ENCODE measurements at regions not wholly inside any gene's neighbourhood (a gene's known extent, or its start where the extent isn't known, plus 50 kb on each side); places are given as distances from the start of the nearest gene placed in this dataset.

- H3K4me3 ChIP-seq (ENCODE audit: low read length) = no peak overlapping the region
- DNase-seq (ENCODE audit: low read depth) = peak; percentile 50
- TF ChIP-seq, protein P1, sequence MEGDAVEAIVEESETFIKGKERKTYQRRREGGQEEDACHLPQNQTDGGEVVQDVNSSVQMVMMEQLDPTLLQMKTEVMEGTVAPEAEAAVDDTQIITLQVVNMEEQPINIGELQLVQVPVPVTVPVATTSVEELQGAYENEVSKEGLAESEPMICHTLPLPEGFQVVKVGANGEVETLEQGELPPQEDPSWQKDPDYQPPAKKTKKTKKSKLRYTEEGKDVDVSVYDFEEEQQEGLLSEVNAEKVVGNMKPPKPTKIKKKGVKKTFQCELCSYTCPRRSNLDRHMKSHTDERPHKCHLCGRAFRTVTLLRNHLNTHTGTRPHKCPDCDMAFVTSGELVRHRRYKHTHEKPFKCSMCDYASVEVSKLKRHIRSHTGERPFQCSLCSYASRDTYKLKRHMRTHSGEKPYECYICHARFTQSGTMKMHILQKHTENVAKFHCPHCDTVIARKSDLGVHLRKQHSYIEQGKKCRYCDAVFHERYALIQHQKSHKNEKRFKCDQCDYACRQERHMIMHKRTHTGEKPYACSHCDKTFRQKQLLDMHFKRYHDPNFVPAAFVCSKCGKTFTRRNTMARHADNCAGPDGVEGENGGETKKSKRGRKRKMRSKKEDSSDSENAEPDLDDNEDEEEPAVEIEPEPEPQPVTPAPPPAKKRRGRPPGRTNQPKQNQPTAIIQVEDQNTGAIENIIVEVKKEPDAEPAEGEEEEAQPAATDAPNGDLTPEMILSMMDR (IDR thresholded peaks at IDR 0.05; ENCODE audit: insufficient read depth, low read depth, low read length, missing control alignments) = no peak
These were observed 163.3 kb upstream of the RALGAPA2 start for GRCh38 chr20:20875716-20876115.

DNA sequence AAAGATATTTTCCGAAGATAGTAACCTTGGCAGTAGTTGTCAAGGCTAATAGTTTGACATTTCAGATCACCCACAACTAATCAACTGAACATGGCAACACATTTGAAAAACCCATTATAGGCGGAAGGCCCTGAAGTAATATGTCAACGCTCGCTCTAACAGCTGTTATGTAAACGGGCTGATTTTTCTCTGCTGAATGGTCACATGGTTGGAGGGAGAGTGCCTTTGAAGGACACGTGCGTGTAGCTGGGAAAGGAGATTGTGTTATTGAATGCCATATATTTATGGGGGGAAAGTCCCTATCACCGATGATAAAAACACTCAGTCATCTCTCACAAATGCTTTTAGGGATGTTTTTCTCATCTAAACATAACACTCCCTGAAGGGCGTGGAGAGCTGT lies 160.0 kb upstream of the RALGAPA2 start:
- TF ChIP-seq, protein P1 (IDR thresholded peaks at IDR 0.05; ENCODE audit: insufficient read depth, low read depth, low read length, missing control alignments) = no peak
- H3K4me3 ChIP-seq (ENCODE audit: low read length) = no peak overlapping the region
- no peak for DNase-seq (ENCODE audit: low read depth)

DNA sequence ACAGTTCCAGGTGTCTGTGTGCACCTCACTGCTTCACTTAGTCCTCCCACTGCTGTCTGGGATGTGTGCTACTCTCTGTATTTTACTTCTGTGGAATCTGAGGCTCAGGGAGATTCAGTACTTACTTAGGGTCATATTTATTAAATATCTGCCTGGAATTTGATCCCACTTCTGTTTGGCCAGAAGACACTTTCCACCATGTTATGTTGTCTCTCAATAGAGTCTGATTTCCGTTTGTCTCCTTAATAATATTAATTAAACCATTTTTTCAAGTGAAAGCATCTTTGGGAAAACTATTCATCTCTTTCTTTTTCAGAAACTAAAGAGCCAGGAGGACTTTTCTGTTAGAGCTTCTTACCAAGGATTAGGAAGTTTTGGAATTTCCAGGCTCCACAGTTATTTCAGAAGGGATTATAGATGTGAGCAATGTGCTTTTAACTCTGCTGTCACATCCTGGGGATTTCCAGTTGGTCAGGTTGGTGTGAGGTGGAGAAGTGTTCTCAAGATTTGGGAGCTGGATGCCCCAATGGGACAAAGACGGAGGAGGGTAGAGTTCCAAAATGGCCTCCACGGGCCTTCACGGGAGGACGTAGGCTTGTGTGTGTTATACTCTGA lies 156.8 kb upstream of the RALGAPA2 start:
- no peak overlapping the region for H3K4me3 ChIP-seq (ENCODE audit: low read length)
- TF ChIP-seq, protein P1 (IDR thresholded peaks at IDR 0.05; ENCODE audit: insufficient read depth, low read depth, low read length, missing control alignments) = no peak
- no peak for DNase-seq (ENCODE audit: low read depth)

DNA sequence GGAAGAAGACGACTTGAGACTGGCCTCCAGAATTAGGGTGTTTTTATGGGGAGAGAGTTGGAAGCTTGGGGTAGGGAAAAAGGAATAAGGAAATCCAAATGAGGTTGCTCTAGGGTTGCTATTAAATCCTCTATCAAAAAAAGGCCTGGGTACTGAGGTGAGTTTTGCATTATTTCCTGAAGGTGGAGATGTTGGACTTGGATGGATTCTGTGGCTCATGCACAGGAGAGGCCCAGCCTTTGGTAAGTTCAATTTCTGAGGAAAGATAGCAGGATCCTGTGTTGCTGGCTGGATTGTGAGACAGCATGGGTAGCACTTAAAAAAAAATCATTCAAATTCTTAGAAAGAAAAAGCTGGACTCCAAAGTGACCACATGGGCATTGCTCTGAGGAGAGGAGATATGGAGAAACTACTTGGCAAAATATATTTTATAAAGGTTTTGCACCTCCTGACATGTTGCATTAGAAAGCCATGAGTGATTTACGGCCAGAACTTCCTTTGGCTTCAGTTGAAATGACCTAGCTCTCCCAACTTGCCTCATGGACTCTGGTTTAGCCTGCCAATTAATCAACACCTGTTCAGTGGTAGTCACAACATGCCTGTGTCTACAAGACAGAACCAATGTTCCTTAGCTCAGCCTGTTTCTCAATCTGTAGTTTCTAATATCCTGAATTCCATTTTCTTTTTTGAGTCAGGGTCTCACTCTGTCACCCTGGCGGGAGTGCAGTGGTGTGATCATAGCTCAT lies 152.1 kb upstream of the RALGAPA2 start:
- DNase-seq (ENCODE audit: low read depth) = peak; percentile 32
- no peak overlapping the region for H3K4me3 ChIP-seq (ENCODE audit: low read length)
- TF ChIP-seq, protein P1 (IDR thresholded peaks at IDR 0.05; ENCODE audit: insufficient read depth, low read depth, low read length, missing control alignments) = peak; percentile 47

DNA sequence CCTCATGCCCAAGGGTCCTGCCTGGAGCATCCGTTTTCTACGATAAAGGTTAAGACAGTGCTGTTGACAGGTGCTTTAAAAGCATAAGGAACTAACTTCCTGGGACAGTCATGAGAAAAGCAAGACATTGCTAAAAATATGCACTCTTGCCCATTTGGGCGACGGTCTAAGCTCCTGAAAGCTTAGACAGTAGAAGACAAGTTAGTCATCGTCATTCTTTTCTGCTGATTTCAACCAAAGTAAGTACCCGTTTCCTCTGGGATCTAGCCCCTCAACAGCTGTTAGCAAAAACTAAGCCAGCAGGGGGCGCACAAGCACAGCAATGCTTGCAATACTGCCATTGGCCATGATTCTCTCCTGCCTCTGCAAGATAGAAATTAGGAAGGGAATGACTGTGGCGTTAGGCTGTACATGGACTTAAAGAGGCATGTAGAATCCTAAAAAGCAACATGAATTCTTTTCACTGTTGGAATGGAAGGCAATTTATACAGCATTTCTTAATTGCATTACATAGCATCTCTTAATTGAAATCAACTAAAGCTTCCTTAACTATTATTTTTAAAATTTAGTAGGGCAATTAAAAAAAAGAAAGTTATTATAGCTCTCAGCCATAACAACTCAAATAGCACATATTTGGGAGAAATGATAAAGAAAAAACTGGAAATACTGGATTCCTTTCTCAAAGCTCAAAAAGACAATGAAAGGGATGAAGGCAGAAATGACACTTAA lies 147.8 kb upstream of the RALGAPA2 start:
- TF ChIP-seq, protein P1 (IDR thresholded peaks at IDR 0.05; ENCODE audit: insufficient read depth, low read depth, low read length, missing control alignments) = peak; percentile 96
- peak; percentile 80 for DNase-seq (ENCODE audit: low read depth)

DNA sequence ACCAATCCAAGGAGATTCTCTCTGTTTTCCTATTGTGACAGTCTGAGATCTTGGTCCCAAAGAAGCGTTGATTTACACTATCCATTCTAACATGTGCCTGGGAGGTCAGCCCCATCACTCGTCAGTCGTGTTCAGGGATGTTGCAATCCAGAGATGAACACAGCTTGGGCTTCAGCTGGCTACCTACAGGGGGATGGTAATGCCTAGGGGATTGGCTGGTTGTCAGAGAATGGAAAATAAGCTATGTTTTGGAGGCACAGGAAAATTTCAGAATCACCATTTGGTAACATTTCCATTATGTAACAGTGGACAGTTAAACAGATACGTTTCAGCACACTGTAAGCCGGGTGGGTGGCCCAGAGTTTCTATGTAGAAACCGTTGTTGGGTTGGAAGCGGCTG lies 147.1 kb upstream of the RALGAPA2 start:
- no peak for DNase-seq (ENCODE audit: low read depth)
- no peak overlapping the region for H3K4me3 ChIP-seq (ENCODE audit: low read length)
- TF ChIP-seq, protein P1 (IDR thresholded peaks at IDR 0.05; ENCODE audit: insufficient read depth, low read depth, low read length, missing control alignments) = no peak

More for the DNA sequence above, 147.8 kb upstream of the RALGAPA2 start:
- no peak overlapping the region for H3K4me3 ChIP-seq (ENCODE audit: low read length)
